ENCODE measurements at regions not wholly inside any gene's neighbourhood (a gene's known extent, or its start where the extent isn't known, plus 50 kb on each side); places are given as distances from the start of the nearest gene placed in this dataset.
"Not testable (repeated sequence)": the region's sequence is repeated elsewhere in the genome, so short reads cannot be mapped to it uniquely, and the experiment has no call there.

- DNase-seq = no peak
Measured at GRCh38 chrX:85808217-85808616, 239.1 kb downstream of the CHM start.

GRCh38 chrX:85772391-85772790 is 275.0 kb downstream of the CHM start:
- DNase-seq = not testable (repeated sequence)

- no peak for DNase-seq
Measured at GRCh38 chrX:85765651-85766050, 281.7 kb downstream of the CHM start.

DNA sequence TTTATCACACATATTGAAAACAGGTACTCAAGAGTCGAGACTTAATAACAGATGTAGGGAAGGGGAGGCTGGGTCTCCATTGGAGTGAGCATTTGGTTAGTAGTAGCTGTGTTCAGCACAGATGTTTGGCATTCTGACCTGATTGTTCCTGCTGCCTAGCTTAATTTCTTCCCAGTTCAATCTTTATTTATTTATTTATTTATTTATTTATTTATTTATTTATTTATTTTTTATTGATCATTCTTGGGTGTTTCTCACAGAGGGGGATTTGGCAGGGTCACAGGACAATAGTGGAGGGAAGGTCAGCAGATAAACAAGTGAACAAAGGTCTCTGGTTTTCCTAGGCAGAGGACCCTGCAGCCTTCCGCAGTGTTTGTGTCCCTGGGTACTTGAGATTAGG is 324.3 kb downstream of the CHM start:
- DNase-seq = not testable (repeated sequence)

GRCh38 chrX:85703233-85703632 is 323.8 kb upstream of the POF1B start:
- not testable (repeated sequence) for DNase-seq

DNA sequence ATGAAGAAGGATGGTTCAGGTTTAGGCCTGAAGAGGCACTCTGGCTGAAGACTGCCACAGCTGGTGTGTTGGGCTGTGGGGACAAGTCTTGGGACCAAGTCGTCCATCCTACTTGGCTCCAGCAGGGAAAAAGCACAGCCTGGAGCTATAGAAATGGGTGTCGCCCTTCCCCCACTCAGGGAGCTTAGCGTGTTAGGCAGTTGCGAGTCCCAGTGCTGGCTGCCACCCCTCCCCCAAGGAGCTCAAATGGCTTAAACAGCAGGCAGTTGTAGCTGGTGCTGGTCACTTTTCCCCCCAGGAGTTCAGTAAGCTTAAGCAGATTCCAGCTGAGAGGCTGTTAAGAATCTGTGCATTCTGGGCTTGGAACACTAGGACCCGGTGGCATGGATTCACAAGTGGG is 319.5 kb upstream of the POF1B start:
- DNase-seq = no peak

- DNase-seq = no peak
Measured at GRCh38 chrX:85685843-85686242, 306.4 kb upstream of the POF1B start.

- no peak for DNase-seq
Measured at GRCh38 chrX:85666471-85666870, 287.0 kb upstream of the POF1B start.

DNA sequence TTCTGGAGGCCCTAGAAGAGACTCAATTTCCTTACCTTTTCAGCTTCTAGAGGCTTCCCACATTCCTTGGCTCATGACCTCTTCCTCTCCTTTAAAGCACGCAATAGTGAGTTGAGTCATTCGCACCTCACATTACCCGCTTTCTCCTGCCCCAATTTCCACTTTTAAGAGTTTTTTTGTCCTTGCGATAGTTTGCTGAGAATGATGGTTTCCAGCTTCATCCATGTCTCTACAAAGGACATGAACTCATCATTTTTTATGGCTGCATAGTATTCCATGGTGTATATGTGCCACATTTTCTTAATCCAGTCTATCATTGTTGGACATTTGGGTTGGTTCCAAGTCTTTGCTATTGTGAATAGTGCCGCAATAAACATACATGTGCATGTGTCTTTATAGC is 284.5 kb upstream of the POF1B start:
- not testable (repeated sequence) for DNase-seq

DNA sequence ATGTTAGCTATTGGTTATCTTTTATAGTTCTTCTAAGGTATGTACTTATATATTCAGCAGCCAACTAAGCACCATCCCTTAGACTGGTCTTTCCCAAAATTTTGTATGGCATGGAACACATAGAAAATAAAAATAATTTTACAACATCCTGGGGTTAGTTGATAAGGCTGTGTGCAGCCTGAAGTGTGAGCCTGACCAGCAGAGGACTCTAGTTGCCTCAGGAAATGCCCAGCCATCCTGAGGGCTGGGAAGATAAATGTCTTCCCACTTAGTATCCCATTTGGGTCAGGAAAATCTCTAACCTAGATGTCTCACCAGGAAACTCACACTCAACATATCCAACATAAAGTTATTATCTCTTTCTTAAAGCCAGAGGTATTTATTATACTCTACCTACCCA is 251.4 kb upstream of the POF1B start:
- no peak for DNase-seq

DNA sequence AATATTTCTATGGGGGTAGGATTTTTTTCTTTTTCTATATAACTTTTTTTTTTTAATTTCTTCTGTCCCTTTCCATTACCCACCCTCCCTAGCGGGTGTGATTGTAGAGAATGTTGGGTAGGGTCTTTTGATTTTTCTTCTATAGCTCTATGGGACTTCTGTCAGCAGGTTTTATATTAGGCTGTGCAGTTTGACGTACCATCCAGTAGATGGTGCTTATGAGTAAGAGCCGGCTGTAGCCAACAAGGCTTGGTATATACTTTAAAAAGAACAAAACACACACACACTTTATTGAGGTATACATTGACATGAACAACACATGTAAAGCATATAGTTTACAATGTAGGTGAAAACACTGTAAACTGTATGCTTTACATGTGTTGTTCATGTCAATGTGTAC is 247.9 kb upstream of the POF1B start:
- no peak for DNase-seq

GRCh38 chrX:85622635-85623034 is 243.2 kb upstream of the POF1B start:
- no peak for DNase-seq

GRCh38 chrX:85620466-85620865 is 241.0 kb upstream of the POF1B start:
- DNase-seq = no peak

DNA sequence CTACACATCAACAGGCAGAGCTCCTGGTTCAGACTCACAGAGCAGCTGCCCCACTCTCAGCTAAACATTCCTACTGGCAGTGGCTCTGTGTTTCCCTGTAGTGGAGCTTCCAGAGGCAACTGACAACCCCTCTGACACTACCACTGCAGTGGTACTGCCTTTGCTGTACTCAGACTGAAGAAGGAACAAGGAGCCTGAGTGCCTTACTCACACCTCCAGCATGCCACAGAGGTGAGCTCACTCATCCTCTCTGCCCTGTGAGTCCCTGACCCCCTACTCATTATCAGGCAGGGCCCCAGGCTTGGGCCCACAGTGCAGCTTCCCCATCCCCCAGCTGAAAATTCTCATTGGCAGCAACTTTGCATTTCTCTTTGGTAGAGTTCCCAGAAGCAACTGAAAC is 240.5 kb upstream of the POF1B start:
- no peak for DNase-seq

- peak; percentile 5 to 16 for DNase-seq
Measured at GRCh38 chrX:85611926-85612325, 232.5 kb upstream of the POF1B start.

GRCh38 chrX:85592980-85593379 is 213.5 kb upstream of the POF1B start:
- no peak for DNase-seq

DNA sequence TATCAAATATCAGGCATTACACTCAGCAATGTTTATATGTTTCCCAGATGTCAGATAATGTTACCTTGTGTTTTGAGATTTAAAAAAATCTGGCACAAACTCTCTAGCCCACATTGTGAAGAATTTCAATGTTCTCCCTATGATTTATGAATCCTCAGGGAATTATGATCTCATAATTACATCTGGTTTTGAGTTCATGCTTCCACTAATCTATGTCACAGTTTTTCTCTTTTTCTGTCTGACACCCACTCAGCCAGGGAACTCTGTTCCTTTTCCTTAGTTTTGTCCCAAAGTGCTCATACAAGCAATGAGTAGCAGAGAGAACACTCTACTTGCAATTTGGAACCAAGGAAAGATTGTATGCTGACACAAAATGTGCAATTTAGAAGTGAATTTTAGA is 212.1 kb upstream of the POF1B start:
- no peak for DNase-seq

DNA sequence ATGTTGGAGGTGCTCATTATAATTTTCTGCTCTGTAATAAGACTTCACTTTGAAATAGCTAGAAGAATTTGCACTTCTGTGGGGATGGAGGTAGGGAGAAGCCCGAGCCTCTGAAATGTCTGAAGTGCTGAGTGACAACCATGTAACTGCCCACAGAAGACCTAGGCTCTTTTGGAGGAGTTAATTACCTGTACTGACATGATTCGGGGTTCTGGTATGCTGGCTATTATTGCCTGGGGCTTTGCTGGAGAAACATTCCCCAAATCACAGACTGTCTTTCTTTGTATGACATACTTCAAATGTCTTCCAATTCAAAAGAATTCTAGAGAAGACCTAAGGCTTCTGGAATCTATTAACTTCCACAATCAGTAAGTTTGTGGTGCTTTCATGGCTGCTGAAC is 211.2 kb upstream of the POF1B start:
- no peak for DNase-seq

GRCh38 chrX:85573801-85574200 is 194.3 kb upstream of the POF1B start:
- DNase-seq = no peak

- no peak for DNase-seq
Measured at GRCh38 chrX:85570496-85570895, 191.0 kb upstream of the POF1B start.

GRCh38 chrX:85569686-85570085 is 190.2 kb upstream of the POF1B start:
- DNase-seq = no peak

GRCh38 chrX:85569096-85569495 is 189.6 kb upstream of the POF1B start:
- no peak for DNase-seq

DNA sequence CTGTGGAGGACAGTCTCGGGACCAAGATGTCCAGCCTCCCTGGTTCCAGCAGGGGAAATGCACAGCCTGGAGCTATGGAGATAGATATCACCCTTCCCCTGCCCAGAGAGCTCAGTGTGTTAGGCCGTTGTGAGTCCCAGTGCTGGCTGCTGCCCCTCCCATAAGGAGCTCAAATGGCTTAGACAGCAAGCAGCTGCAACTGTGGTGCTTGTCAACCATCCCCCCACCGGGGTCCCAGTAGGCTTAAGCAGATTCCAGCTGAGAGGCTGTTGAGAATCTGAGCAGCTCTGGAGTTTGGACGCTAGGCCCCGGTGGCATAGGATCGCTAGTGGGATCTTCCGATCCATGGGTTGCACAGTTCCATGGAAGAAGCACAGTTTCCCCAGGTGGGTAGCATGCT is 181.8 kb upstream of the POF1B start:
- no peak for DNase-seq

DNA sequence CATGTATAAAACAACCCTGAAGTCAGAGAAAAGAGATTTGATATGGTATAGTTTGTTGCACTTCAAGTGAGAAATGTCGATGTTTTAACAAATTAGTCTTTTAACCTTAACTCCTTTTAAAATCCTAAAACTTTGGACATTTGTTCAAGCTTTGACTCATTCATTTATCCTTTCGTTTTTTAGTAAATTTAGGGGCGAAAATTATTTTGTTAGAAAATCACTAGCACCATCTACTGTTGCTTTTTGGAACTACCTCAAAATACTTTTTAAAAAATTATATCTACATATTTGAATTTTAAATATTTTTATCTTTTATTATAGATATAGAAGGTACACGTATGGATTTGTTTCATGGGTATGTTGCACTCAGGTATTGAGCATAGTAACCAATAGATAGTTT is 165.1 kb upstream of the POF1B start:
- DNase-seq = peak in 1 of 2 experiments; percentile 1

GRCh38 chrX:85543866-85544265 is 164.4 kb upstream of the POF1B start:
- DNase-seq = no peak

DNA sequence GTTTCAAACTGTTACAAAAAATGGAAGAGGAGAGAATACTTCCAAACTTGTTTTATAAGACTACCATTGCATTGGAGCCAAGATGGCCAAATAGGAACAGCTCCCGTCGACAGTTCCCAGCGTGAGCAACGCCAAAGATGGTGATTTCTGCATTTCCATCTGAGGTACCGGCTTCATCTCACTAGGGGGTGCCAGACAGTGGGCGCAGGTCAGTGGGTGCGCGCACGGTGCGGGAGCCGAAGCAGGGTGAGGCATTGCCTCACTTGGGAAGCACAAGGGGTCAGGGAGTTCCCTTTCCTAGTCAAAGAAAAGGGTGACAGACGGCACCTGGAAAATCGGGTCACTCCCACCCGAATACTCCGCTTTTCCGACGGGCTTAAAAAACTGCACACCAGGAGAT is 149.7 kb upstream of the POF1B start:
- DNase-seq = not testable (repeated sequence)
